Astrocyte (in vitro differentiated cells and primary cell): ENCODE measurements at regions not wholly inside any gene's neighbourhood (a gene's known extent, or its start where the extent isn't known, plus 50 kb on each side); places are given as distances from the start of the nearest gene placed in this dataset.

Experiments used
- DNase-seq: peaks from one replicate; pipeline ENCODE4 v3.0.0-alpha.2; 2010; ENCODE audit warnings: low read depth
- FAIRE-seq: peaks from 2 replicates; lab custom pipeline; 2011; peaks lifted over from hg19 to GRCh38; lab: Jason Lieb, UNC
- H2AFZ ChIP-seq: 2 replicates; pipeline ENCODE4 v1.6.0; 2012; ENCODE audit warnings: low read depth, low read length, inconsistent platforms
- H3K27ac ChIP-seq: 2 replicates; pipeline ENCODE4 v1.5.1; 2011; ENCODE audit warnings: low read depth, low read length, inconsistent platforms
- H3K27me3 ChIP-seq: 2 replicates; pipeline ENCODE4 v1.6.0; 2011; ENCODE audit warnings: low read length, inconsistent platforms; ENCODE audit not compliant: insufficient read depth
- H3K36me3 ChIP-seq: 2 replicates; pipeline ENCODE4 v1.5.1; 2011; ENCODE audit warnings: low read length, inconsistent platforms; ENCODE audit not compliant: insufficient read depth
- H3K4me1 ChIP-seq: 2 replicates; pipeline ENCODE4 v1.5.1; 2011; ENCODE audit warnings: low read length, inconsistent platforms; ENCODE audit not compliant: insufficient read depth
- H3K4me2 ChIP-seq: 2 replicates; pipeline ENCODE4 v1.6.0; 2012; ENCODE audit warnings: low read length, inconsistent platforms
- H3K4me3 ChIP-seq: 2 replicates; pipeline ENCODE4 v1.5.1; 2011; ENCODE audit warnings: low read depth, mild to moderate bottlenecking, low read length, inconsistent platforms; ENCODE audit not compliant: insufficient read depth
- H3K79me2 ChIP-seq: 2 replicates; pipeline ENCODE4 v1.6.0; 2012; ENCODE audit warnings: mild to moderate bottlenecking, low read length, inconsistent platforms; ENCODE audit not compliant: insufficient read depth
- H3K9ac ChIP-seq: 2 replicates; pipeline ENCODE4 v1.6.0; 2012; ENCODE audit warnings: mild to moderate bottlenecking, low read length, inconsistent platforms
- H3K9me3 ChIP-seq: 2 replicates; pipeline ENCODE4 v1.5.1; 2012; ENCODE audit warnings: low read depth, mild to moderate bottlenecking, low read length, inconsistent platforms; ENCODE audit not compliant: insufficient read depth
- H4K20me1 ChIP-seq: 2 replicates; pipeline ENCODE4 v1.6.0; 2012; ENCODE audit warnings: low read length, inconsistent platforms; ENCODE audit not compliant: insufficient read depth
- H3K27ac Mint-ChIP-seq: one replicate; pipeline ENCODE4 v1.8.0; 2021; ENCODE audit warnings: mild to moderate bottlenecking, mixed read lengths; ENCODE audit not compliant: unreplicated experiment
- H3K27me3 Mint-ChIP-seq: one replicate; pipeline ENCODE4 v1.8.0; 2021; ENCODE audit warnings: low read depth, mixed read lengths; ENCODE audit not compliant: unreplicated experiment
- H3K36me3 Mint-ChIP-seq: one replicate; pipeline ENCODE4 v1.8.0; 2021; ENCODE audit warnings: low read depth, mixed read lengths; ENCODE audit not compliant: unreplicated experiment
- H3K4me1 Mint-ChIP-seq: one replicate; pipeline ENCODE4 v1.8.0; 2021; ENCODE audit warnings: low read depth, mixed read lengths; ENCODE audit not compliant: unreplicated experiment
- H3K4me3 Mint-ChIP-seq: one replicate; pipeline ENCODE4 v1.8.0; 2021; ENCODE audit warnings: mild to moderate bottlenecking, moderate library complexity, mixed read lengths; ENCODE audit not compliant: unreplicated experiment
- H3K9me3 Mint-ChIP-seq: one replicate; pipeline ENCODE4 v1.8.0; 2021; ENCODE audit warnings: mild to moderate bottlenecking, mixed read lengths; ENCODE audit not compliant: unreplicated experiment
- CTCF ChIP-seq: IDR thresholded peaks from 2 replicates; pipeline ENCODE4 v1.5.1; 2011; ENCODE audit warnings: low read depth, mild to moderate bottlenecking, inconsistent platforms, low read length, moderate library complexity; ENCODE audit not compliant: insufficient read depth
- EZH2 ChIP-seq: IDR thresholded peaks from 2 replicates; pipeline ENCODE4 v1.6.1; 2012; ENCODE audit warnings: mild to moderate bottlenecking, low read length, inconsistent platforms; ENCODE audit not compliant: insufficient read depth

DNA sequence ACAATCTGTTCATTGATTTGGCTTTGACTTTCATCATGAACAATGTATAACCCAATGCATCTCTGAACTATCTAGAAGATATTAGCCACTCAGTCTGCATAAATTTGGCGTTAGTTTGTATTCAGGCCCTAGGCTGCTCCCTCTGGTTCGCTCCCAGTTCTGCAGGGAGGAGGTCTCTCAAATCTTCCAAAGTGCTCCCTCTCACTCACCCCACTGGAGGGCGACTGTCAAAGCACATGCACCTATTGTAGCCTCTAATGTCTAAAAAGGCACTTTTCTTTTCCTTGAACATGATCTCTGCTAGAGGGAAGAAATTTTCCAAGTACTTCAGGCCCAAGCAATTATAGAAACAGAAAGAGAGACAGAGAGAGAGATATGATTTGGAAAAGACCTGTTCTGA is 291.5 kb downstream of the TDRD15 start:
- no peaks in the 10 kb centered on the region for H3K27me3 Mint-ChIP-seq
- no peak for TF ChIP-seq CTCF
- TF ChIP-seq EZH2: no peak
- no peak for FAIRE-seq

DNA sequence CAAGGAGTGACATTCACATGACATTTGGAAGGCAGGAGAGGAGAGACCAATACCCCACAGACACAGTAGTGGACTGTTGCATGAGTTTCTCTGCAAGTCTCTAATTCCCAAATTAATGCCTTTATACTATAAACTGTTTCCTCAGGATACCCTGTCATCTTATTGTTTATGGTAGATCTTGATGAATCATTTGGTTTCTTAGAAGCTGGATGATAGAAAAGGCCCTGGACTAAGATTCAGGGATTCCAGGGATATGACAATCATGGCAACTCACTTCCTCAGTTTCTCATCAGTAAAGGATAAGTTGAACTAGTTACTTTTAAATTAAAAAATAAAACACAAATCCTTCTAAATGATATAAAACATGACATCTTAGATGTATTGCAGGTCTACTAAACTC is 292.5 kb downstream of the TDRD15 start:
- Mint-ChIP-seq H3K27me3 (no peaks in the 10 kb centered on the region), H3K4me3 (no peak overlapping the region), H3K4me1 (no peaks in the 10 kb centered on the region), H3K27ac (no peak overlapping the region), H3K36me3 (no peaks in the 10 kb centered on the region), H3K9me3 (no peaks in the 10 kb centered on the region)
- Histone ChIP-seq H3K27me3 (no peaks in the 10 kb centered on the region), H3K36me3 (no peaks in the 10 kb centered on the region), H3K79me2 (no peaks in the 10 kb centered on the region), H2AFZ (no peak overlapping the region), H3K4me2 (no peak overlapping the region), H3K4me3 (no peak overlapping the region), H3K4me1 (no peaks in the 10 kb centered on the region), H3K9ac (no peak overlapping the region), H3K9me3 (peaks cover 2% of the 10 kb centered on the region), H3K27ac (no peak overlapping the region), H4K20me1 (no peaks in the 10 kb centered on the region)
- DNase-seq (no peak), FAIRE-seq (no peak)
- TF ChIP-seq EZH2 (no peak), CTCF (no peak)

More for the DNA sequence above, 291.5 kb downstream of the TDRD15 start:
- Histone ChIP-seq H3K27me3 (no peaks in the 10 kb centered on the region), H3K9ac (no peak overlapping the region), H2AFZ (no peak overlapping the region), H3K36me3 (no peaks in the 10 kb centered on the region), H3K9me3 (peaks cover 2% of the 10 kb centered on the region), H3K79me2 (no peaks in the 10 kb centered on the region), H3K4me1 (no peaks in the 10 kb centered on the region), H3K4me3 (no peak overlapping the region), H4K20me1 (no peaks in the 10 kb centered on the region), H3K4me2 (no peak overlapping the region), H3K27ac (no peak overlapping the region)
- Mint-ChIP-seq H3K4me3 (no peak overlapping the region), H3K4me1 (no peaks in the 10 kb centered on the region), H3K27ac (no peak overlapping the region), H3K36me3 (no peaks in the 10 kb centered on the region), H3K9me3 (no peaks in the 10 kb centered on the region)
- no peak for DNase-seq

DNA sequence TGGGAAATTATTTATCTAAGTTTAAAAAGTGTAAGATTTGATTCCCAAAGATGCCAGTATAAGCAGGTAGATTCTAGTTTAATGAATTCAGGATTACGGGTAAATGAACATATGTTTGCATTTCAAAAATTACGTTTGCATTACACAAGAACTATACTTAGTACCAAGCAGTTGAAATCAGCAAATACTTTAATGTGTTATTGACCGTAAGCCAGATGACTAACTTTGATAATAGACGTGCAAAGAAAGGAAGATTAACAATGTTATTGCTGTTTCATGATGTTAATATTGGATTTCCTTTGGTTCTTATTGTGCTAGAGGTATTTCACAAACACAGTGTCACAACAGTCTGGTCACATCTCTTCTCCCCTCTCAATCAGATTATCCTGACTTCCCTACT is 294.7 kb downstream of the TDRD15 start:
- Mint-ChIP-seq H3K4me1 (no peaks in the 10 kb centered on the region), H3K27me3 (no peaks in the 10 kb centered on the region), H3K27ac (no peak overlapping the region), H3K4me3 (no peak overlapping the region), H3K9me3 (no peaks in the 10 kb centered on the region), H3K36me3 (no peaks in the 10 kb centered on the region)
- Histone ChIP-seq H3K27me3 (no peaks in the 10 kb centered on the region), H3K4me1 (no peaks in the 10 kb centered on the region), H3K9ac (no peak overlapping the region), H2AFZ (no peak overlapping the region), H3K9me3 (no peaks in the 10 kb centered on the region), H3K27ac (no peak overlapping the region), H3K36me3 (no peaks in the 10 kb centered on the region), H3K4me3 (no peak overlapping the region), H3K79me2 (no peaks in the 10 kb centered on the region), H3K4me2 (no peak overlapping the region), H4K20me1 (no peaks in the 10 kb centered on the region)
- TF ChIP-seq EZH2 (no peak), CTCF (no peak)
- DNase-seq (no peak), FAIRE-seq (no peak)
